K562 (cell line): ENCODE measurements at regions not wholly inside any gene's neighbourhood (a gene's known extent, or its start where the extent isn't known, plus 50 kb on each side); places are given as distances from the start of the nearest gene placed in this dataset.

Experiments used
- BCL6 ChIP-seq: fragments of 250-450 bp; sonication (Bioruptor Pico); IDR thresholded peaks from 2 replicates; pipeline ENCODE4 v1.4.0; 2020
- CEBPB ChIP-seq: fragments of 450-650 bp; IDR thresholded peaks from 2 replicates; pipeline ENCODE4 v1.6.1; 2016; ENCODE audit warnings: missing genetic modification characterization, missing compliant biosample characterization
- CLOCK ChIP-seq: fragments of 250-450 bp; sonication (Bioruptor Pico); IDR thresholded peaks from 2 replicates; pipeline ENCODE4 v1.4.0; 2020; ENCODE audit warnings: mild to moderate bottlenecking, moderate library complexity, borderline replicate concordance
- ELF4 ChIP-seq: fragments of 450-650 bp; formaldehyde crosslinking; IDR thresholded peaks from 2 replicates; pipeline ENCODE4 v1.4.0; 2022; ENCODE audit warnings: missing genetic modification characterization
- FOS ChIP-seq: IDR thresholded peaks from 3 replicates; pipeline ENCODE4 v1.6.1; 2011; ENCODE audit not compliant: insufficient read length; ENCODE audit errors: extremely low read depth
- HDAC2 ChIP-seq: fragments of 450-650 bp; IDR thresholded peaks from 2 replicates; pipeline ENCODE4 v1.6.1; 2016; ENCODE audit warnings: mild to moderate bottlenecking
- IRF1 ChIP-seq: sonication (generic); formaldehyde crosslinking; IDR thresholded peaks from 2 replicates; pipeline ENCODE4 v1.8.0; 2022; ENCODE audit warnings: missing genetic modification reagents, mild to moderate bottlenecking, borderline replicate concordance
- LEF1 ChIP-seq: fragments of 450-650 bp; IDR thresholded peaks from 2 replicates; pipeline ENCODE4 v1.6.1; 2016; ENCODE audit warnings: mild to moderate bottlenecking
- MAFF ChIP-seq: IDR thresholded peaks from 2 replicates; pipeline ENCODE4 v1.6.1; 2012; ENCODE audit warnings: low read length, improper control_type of control experiment
- MCM5 ChIP-seq: fragments of 450-650 bp; IDR thresholded peaks from 2 replicates; pipeline ENCODE4 v1.6.1; 2016; ENCODE audit warnings: low read depth
- NFE2 ChIP-seq: IDR thresholded peaks from 2 replicates; pipeline ENCODE4 v1.6.1; 2014; ENCODE audit warnings: antibody characterized with exemption, low read depth
- NR4A1 ChIP-seq, 2 experiments: fragments of 250-450 bp in 1 of 2; fragments of 450-650 bp in 1 of 2; sonication (Bioruptor Pico) in 1 of 2; IDR thresholded peaks; 2 replicates each; pipeline versions ENCODE4 v1.4.0 to v1.6.1; 2016 to 2020; ENCODE audit warnings: mild to moderate bottlenecking in 2 of 2, missing compliant biosample characterization in 1 of 2, missing genetic modification characterization in 1 of 2, moderate library complexity in 1 of 2
- POLR2H ChIP-seq: IDR thresholded peaks from 2 replicates; pipeline ENCODE4 v1.6.1; 2016; ENCODE audit warnings: missing genetic modification characterization, low read depth, mild to moderate bottlenecking, control low read depth, missing compliant biosample characterization, moderate library complexity
- PTTG1 ChIP-seq: fragments of 450-650 bp; IDR thresholded peaks from 2 replicates; pipeline ENCODE4 v1.6.1; 2016; ENCODE audit warnings: low read depth, mild to moderate bottlenecking, missing genetic modification characterization, missing compliant biosample characterization
- RCOR1 ChIP-seq, 2 experiments: IDR thresholded peaks; 2 replicates each; pipeline ENCODE4 v1.6.1; 2012; ENCODE audit warnings: low read depth in 2 of 2, low read length in 2 of 2, borderline replicate concordance in 1 of 2, improper control_type of control experiment in 1 of 2
- SMARCE1 ChIP-seq: fragments of 450-650 bp; IDR thresholded peaks from 2 replicates; pipeline ENCODE4 v1.7.1; 2016; ENCODE audit warnings: mild to moderate bottlenecking
- TEAD2 ChIP-seq: fragments of 450-650 bp; IDR thresholded peaks from 2 replicates; pipeline ENCODE4 v1.6.1; 2016; ENCODE audit warnings: missing genetic modification characterization, control low read depth, missing compliant biosample characterization
- TOE1 ChIP-seq, 2 experiments: fragments of 450-650 bp in 1 of 2; sonication (generic) in 1 of 2; formaldehyde crosslinking in 1 of 2; IDR thresholded peaks; 2 replicates each; pipeline versions ENCODE4 v1.7.1 to v1.8.0; 2016 to 2022; ENCODE audit warnings: borderline replicate concordance in 2 of 2, mild to moderate bottlenecking in 2 of 2, antibody characterized with exemption in 1 of 2, inconsistent platforms in 1 of 2, low read depth in 1 of 2, missing genetic modification reagents in 1 of 2, moderate library complexity in 1 of 2
- USF2 ChIP-seq: sonication (generic); formaldehyde crosslinking; IDR thresholded peaks from 2 replicates; pipeline ENCODE4 v1.5.0; 2020; ENCODE audit warnings: missing genetic modification reagents
- ZNF197 ChIP-seq: fragments of 200-800 bp; sonication (Bioruptor generic); IDR thresholded peaks from 2 replicates; pipeline ENCODE4 v1.6.1; 2016; ENCODE audit warnings: low read depth, missing genetic modification characterization, missing compliant biosample characterization
- ZNF507 ChIP-seq: conservative IDR thresholded peaks from 2 replicates; pipeline ENCODE4 v1.6.1; 2017; ENCODE audit warnings: missing genetic modification characterization, missing compliant biosample characterization
- ZNF740 ChIP-seq, 3 experiments: fragments of 200-800 bp in 1 of 3; sonication (Bioruptor generic) in 1 of 3; sonication (generic) in 1 of 3; formaldehyde crosslinking in 1 of 3; IDR thresholded peaks; 2 replicates each; pipeline versions ENCODE4 v1.6.1 to v1.8.0; 2016 to 2022; ENCODE audit warnings: mild to moderate bottlenecking in 2 of 3, missing compliant biosample characterization in 2 of 3, missing genetic modification characterization in 2 of 3, missing genetic modification reagents in 1 of 3

- no peak for TF ChIP-seq ZNF740 (CRISPR knock-in tag; IDR thresholded peaks at IDR 0.05)
- no peak for TF ChIP-seq ZNF740 (tag; IDR thresholded peaks at IDR 0.05)
- no peak for TF ChIP-seq CLOCK (CRISPR knock-in tag)
- TF ChIP-seq TOE1 (IDR thresholded peaks at IDR 0.05; ENCODE audit: borderline replicate concordance), result peak; percentile 93; the same call in 1 of the 2 replicates
- TF ChIP-seq TOE1 (CRISPR knock-in tag; IDR thresholded peaks at IDR 0.05; ENCODE audit: borderline replicate concordance, low read depth), result no peak
- peak; percentile 94 for TF ChIP-seq ELF4 (CRISPR knock-in tag)
- TF ChIP-seq SMARCE1, result peak; percentile 99
- no peak for TF ChIP-seq ZNF507 (tag)
- peak; percentile 88; the same call in 1 of the 2 replicates for TF ChIP-seq IRF1 (CRISPR knock-in tag)
- TF ChIP-seq PTTG1 (tag), result 0 out of 2 replicates have a peak, but pooled peaks have one; percentile 19
- TF ChIP-seq MAFF, result peak; percentile 66
- 0 out of 2 replicates have a peak, but pooled peaks have one; percentile 25 for TF ChIP-seq POLR2H
- TF ChIP-seq ZNF197, result no peak
- TF ChIP-seq LEF1, result peak; percentile 100
- TF ChIP-seq RCOR1 (IDR thresholded peaks at IDR 0.05; ENCODE audit: borderline replicate concordance in 1 of 2, low read depth in 2 of 2, low read length in 2 of 2), result peak; percentile 97 to 98
- no peak for TF ChIP-seq USF2 (CRISPR knock-in tag)
- TF ChIP-seq TEAD2 (tag), result peak; percentile 32; the same call in 1 of the 2 replicates
- peak; percentile 100 for TF ChIP-seq HDAC2
- no peak for TF ChIP-seq MCM5
- peak; percentile 39; the same call in 1 of the 2 replicates for TF ChIP-seq CEBPB (tag)
- TF ChIP-seq NR4A1 (CRISPR knock-in tag; IDR thresholded peaks at IDR 0.05), result no peak
- peak; percentile 89 for TF ChIP-seq NR4A1 (tag; IDR thresholded peaks at IDR 0.05)
- peak; percentile 61; the same call in 1 of the 2 replicates for TF ChIP-seq BCL6 (CRISPR knock-in tag)
- peak; percentile 62 for TF ChIP-seq FOS
- TF ChIP-seq NFE2, result peak; percentile 91; the same call in 1 of the 2 replicates
Observed at GRCh38 chr15:96273317-96274086, 57.0 kb upstream of the NR2F2 start (continued).
